MM.1S (cell line): ENCODE measurements at regions not wholly inside any gene's neighbourhood (a gene's known extent, or its start where the extent isn't known, plus 50 kb on each side); places are given as distances from the start of the nearest gene placed in this dataset.
"Not testable (repeated sequence)": the region's sequence is repeated elsewhere in the genome, so short reads cannot be mapped to it uniquely, and the experiment has no call there.

Experiments used
- DNase-seq: peaks from one replicate; pipeline ENCODE4 v3.0.0-alpha.2; 2015
- H2AFZ ChIP-seq: fragments of 300-600 bp; sonication (generic); 2 replicates; pipeline ENCODE4 v1.6.0; 2016; ENCODE audit warnings: antibody characterized with exemption, low read length
- H3F3A ChIP-seq: fragments of 300-600 bp; sonication (generic); 2 replicates; pipeline ENCODE4 v1.6.1; 2016; ENCODE audit warnings: mild to moderate bottlenecking, antibody characterized with exemption, low read length, moderate library complexity, mixed read lengths; ENCODE audit not compliant: insufficient read depth
- H3K27ac ChIP-seq: fragments of 300-600 bp; sonication (generic); 2 replicates; pipeline ENCODE4 v1.5.1; 2016; ENCODE audit warnings: mild to moderate bottlenecking, low read length
- H3K27me3 ChIP-seq: fragments of 300-600 bp; sonication (generic); replicated peaks from 2 replicates; pipeline ENCODE4 v1.6.0; 2016; ENCODE audit warnings: low read length; ENCODE audit not compliant: insufficient read depth
- H3K36me3 ChIP-seq: fragments of 300-600 bp; sonication (generic); replicated peaks from 2 replicates; pipeline ENCODE4 v1.6.1; 2016; ENCODE audit warnings: mild to moderate bottlenecking, low read length, mixed read lengths; ENCODE audit not compliant: insufficient read depth
- H3K4me1 ChIP-seq: fragments of 300-600 bp; sonication (generic); 2 replicates; pipeline ENCODE4 v1.6.1; 2016; ENCODE audit warnings: low read length, mixed read lengths
- H3K4me2 ChIP-seq: fragments of 300-600 bp; sonication (generic); 2 replicates; pipeline ENCODE4 v1.6.0; 2016; ENCODE audit warnings: low read depth, low read length
- H3K4me3 ChIP-seq: fragments of 300-600 bp; sonication (generic); 2 replicates; pipeline ENCODE4 v1.5.1; 2016; ENCODE audit warnings: low read length, mixed read lengths
- H3K79me2 ChIP-seq: fragments of 300-600 bp; sonication (generic); 2 replicates; pipeline ENCODE4 v1.6.1; 2016; ENCODE audit warnings: mixed run types, low read length, mixed read lengths
- H3K9ac ChIP-seq: fragments of 300-600 bp; sonication (generic); 2 replicates; pipeline ENCODE4 v1.6.1; 2016; ENCODE audit warnings: low read length, mixed read lengths
- H3K9me2 ChIP-seq: fragments of 300-600 bp; sonication (generic); replicated peaks from 2 replicates; pipeline ENCODE4 v1.6.1; 2016; ENCODE audit warnings: mild to moderate bottlenecking, low read length, mixed read lengths; ENCODE audit not compliant: insufficient read depth
- H3K9me3 ChIP-seq: fragments of 300-600 bp; sonication (generic); replicated peaks from 2 replicates; pipeline ENCODE4 v1.6.1; 2016; ENCODE audit warnings: mild to moderate bottlenecking, low read length, mixed read lengths; ENCODE audit not compliant: insufficient read depth
- H4K20me1 ChIP-seq: fragments of 300-600 bp; sonication (generic); 2 replicates; pipeline ENCODE4 v1.6.1; 2016; ENCODE audit warnings: mild to moderate bottlenecking, low read length, moderate library complexity, mixed read lengths; ENCODE audit not compliant: insufficient read depth
- CTCF ChIP-seq: fragments of 300-600 bp; sonication (generic); IDR thresholded peaks from 2 replicates; pipeline ENCODE4 v1.5.1; 2016; ENCODE audit warnings: antibody characterized with exemption, low read length, mixed read lengths
- EZH2 ChIP-seq: fragments of 300-600 bp; sonication (generic); optimal IDR thresholded peaks from 2 replicates; pipeline ENCODE3; 2017; ENCODE audit warnings: low read depth, mild to moderate bottlenecking, antibody characterized with exemption, low read length, mixed read lengths
- EZH2phosphoT487 ChIP-seq: fragments of 300-600 bp; sonication (generic); IDR thresholded peaks from 2 replicates; pipeline ENCODE4 v1.6.1; 2018; ENCODE audit warnings: antibody characterized with exemption, low read length

- Histone ChIP-seq H3K9me3 (no peaks in the 10 kb centered on the region), H3K4me1 (no peaks in the 10 kb centered on the region), H3K9ac (no peak overlapping the region), H3K36me3 (no peaks in the 10 kb centered on the region), H3K27ac (no peak overlapping the region), H2AFZ (no peak overlapping the region), H3F3A (no peaks in the 10 kb centered on the region), H3K4me2 (no peak overlapping the region), H3K9me2 (no peaks in the 10 kb centered on the region), H3K79me2 (no peaks in the 10 kb centered on the region), H3K27me3 (no peaks in the 10 kb centered on the region), H3K4me3 (no peak overlapping the region), H4K20me1 (no peaks in the 10 kb centered on the region)
- TF ChIP-seq EZH2phosphoT487 (no peak), CTCF (no peak), EZH2 (no peak)
- DNase-seq: no peak
These were observed 298.8 kb downstream of the RASEF start for GRCh38 chr9:82764061-82764668.

DNA sequence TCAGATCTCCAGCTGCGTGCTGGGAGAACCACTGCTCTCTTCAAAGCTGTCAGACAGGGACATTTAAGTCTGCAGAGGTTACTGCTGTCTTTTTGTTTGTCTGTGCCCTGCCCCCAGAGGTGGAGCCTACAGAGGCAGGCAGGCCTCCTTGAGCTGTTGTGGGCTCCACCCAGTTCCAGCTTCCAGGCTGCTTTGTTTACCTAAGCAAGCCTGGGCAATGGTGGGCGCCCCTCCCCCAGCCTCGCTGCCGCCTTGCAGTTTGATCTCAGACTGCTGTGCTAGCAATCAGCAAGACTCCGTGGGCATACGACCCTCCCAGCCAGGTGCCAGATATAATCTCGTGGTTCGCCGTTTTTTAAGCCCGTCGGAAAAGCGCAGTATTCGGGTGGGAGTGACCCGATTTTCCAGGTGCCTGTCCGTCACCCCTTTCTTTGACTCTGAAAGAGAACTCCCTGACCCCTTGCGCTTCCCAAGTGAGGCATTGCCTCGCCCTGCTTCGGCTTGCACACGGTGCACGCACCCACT lies 288.2 kb downstream of the RASEF start:
- not testable (repeated sequence) for H3K36me3 ChIP-seq, H2AFZ ChIP-seq, H3K79me2 ChIP-seq, H3K9me3 ChIP-seq, H3K27ac ChIP-seq, DNase-seq, H3K4me1 ChIP-seq, H3K9ac ChIP-seq, H3K4me2 ChIP-seq, H4K20me1 ChIP-seq, H3F3A ChIP-seq, H3K4me3 ChIP-seq, H3K9me2 ChIP-seq, H3K27me3 ChIP-seq

DNA sequence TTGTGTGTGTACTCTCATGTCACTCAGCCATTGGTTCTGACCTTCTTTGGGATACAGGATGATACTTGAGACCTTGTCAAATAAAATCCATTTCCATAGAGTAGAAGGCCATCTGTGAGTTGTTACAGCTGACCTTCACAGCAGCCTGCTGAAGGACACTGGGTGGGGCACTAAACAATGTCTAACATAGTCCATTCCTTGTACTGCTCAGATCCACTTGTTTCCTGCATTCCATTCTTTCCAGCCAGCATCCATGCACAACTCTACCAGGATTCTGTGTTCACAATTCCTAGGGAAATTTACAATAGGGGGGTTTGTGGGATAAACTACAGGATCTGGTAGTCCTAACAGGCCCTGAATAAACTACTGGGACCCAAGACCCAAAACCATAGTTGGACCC lies 286.4 kb downstream of the RASEF start:
- Histone ChIP-seq H4K20me1 (no peaks in the 10 kb centered on the region), H3K4me3 (no peak overlapping the region), H3K4me2 (no peak overlapping the region), H3K27ac (no peak overlapping the region), H3K9me2 (no peaks in the 10 kb centered on the region), H2AFZ (no peak overlapping the region), H3F3A (no peaks in the 10 kb centered on the region), H3K9ac (no peak overlapping the region), H3K4me1 (no peaks in the 10 kb centered on the region), H3K79me2 (no peaks in the 10 kb centered on the region), H3K27me3 (no peaks in the 10 kb centered on the region), H3K36me3 (no peaks in the 10 kb centered on the region), H3K9me3 (no peaks in the 10 kb centered on the region)
- no peak for DNase-seq
- no peak for TF ChIP-seq EZH2
- TF ChIP-seq EZH2phosphoT487: no peak
- TF ChIP-seq CTCF: no peak

GRCh38 chr9:82777366-82777765 lies 285.6 kb downstream of the RASEF start:
- Histone ChIP-seq H4K20me1 (no peaks in the 10 kb centered on the region), H3K4me1 (no peaks in the 10 kb centered on the region), H3K4me3 (no peak overlapping the region), H3K9me2 (no peaks in the 10 kb centered on the region), H3K27me3 (no peaks in the 10 kb centered on the region), H2AFZ (no peak overlapping the region), H3K79me2 (no peaks in the 10 kb centered on the region), H3K36me3 (no peaks in the 10 kb centered on the region), H3K27ac (no peak overlapping the region), H3F3A (no peaks in the 10 kb centered on the region), H3K9ac (no peak overlapping the region), H3K4me2 (no peak overlapping the region), H3K9me3 (no peaks in the 10 kb centered on the region)
- DNase-seq: no peak
- TF ChIP-seq CTCF (no peak), EZH2phosphoT487 (no peak), EZH2 (no peak)

DNA sequence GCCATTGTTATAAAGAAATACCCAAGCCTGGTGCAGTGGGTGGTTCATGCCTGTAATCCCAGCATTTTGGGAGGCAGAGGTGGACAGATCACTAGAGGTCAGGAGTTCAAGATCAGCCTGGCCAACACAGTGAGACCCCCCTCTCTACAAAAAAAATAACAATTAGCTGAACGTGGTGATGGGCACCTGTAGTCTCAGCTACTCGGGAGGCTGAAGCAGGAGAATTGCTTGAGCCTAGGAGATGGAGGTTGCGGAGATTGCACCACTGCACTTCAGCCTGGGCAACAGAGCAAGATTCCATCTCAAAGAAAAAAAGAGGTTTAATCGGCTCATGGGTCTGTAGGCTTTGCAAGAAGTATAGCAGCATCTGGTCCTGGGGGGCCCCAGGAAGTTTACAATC lies 284.0 kb downstream of the RASEF start:
- not testable (repeated sequence) for H2AFZ ChIP-seq, H3K27ac ChIP-seq, H3K4me1 ChIP-seq, H3K9me2 ChIP-seq, H3K9me3 ChIP-seq, H3K27me3 ChIP-seq, H3K4me2 ChIP-seq, H3K9ac ChIP-seq, H3K79me2 ChIP-seq, H3F3A ChIP-seq, H3K36me3 ChIP-seq, DNase-seq, H4K20me1 ChIP-seq, H3K4me3 ChIP-seq
